CD14-positive monocyte (primary cell): ENCODE measurements at regions not wholly inside any gene's neighbourhood (a gene's known extent, or its start where the extent isn't known, plus 50 kb on each side); places are given as distances from the start of the nearest gene placed in this dataset.

ENCODE experiments used
- DNase-seq, 3 donors: peaks; one replicate each; pipeline ENCODE4 v3.0.0-alpha.2; 2011 to 2022
- H2AFZ ChIP-seq: 2 replicates; pipeline ENCODE4 v1.6.0; 2012; ENCODE audit warnings: mild to moderate bottlenecking, low read depth, low read length, inconsistent platforms; ENCODE audit not compliant: insufficient read depth, poor library complexity, severe bottlenecking
- H3K27ac ChIP-seq, 2 donors: 1 replicate in 1 of 2; 2 replicates in 1 of 2; pipeline ENCODE4 v1.5.1; 2012 to 2013; ENCODE audit warnings: low read length in 2 of 2, control low read depth in 1 of 2, inconsistent platforms in 1 of 2, low read depth in 1 of 2, mild to moderate bottlenecking in 1 of 2
- H3K27me3 ChIP-seq, 2 donors: one replicate each; pipeline versions ENCODE4 v1.6.0 to v1.6.1; 2011 to 2013; ENCODE audit warnings: low read length in 2 of 2; ENCODE audit not compliant: control insufficient read depth in 2 of 2, insufficient read depth in 2 of 2
- H3K36me3 ChIP-seq, 2 donors: replicated peaks in 1 of 2; 1 replicate in 1 of 2; 2 replicates in 1 of 2; pipeline versions ENCODE4 v1.5.1 to v1.6.1; 2012 to 2013; ENCODE audit warnings: low read length in 2 of 2, control low read depth in 1 of 2, inconsistent platforms in 1 of 2, mild to moderate bottlenecking in 1 of 2; ENCODE audit not compliant: insufficient read depth in 2 of 2, control insufficient read depth in 1 of 2
- H3K4me1 ChIP-seq, 2 donors: 1 replicate in 1 of 2; 2 replicates in 1 of 2; pipeline versions ENCODE4 v1.5.1 to v1.6.1; 2012 to 2013; ENCODE audit warnings: low read length in 2 of 2, control low read depth in 1 of 2, inconsistent platforms in 1 of 2, mild to moderate bottlenecking in 1 of 2, moderate library complexity in 1 of 2; ENCODE audit not compliant: insufficient read depth in 2 of 2, control insufficient read depth in 1 of 2
- H3K4me2 ChIP-seq: replicated peaks from 2 replicates; pipeline ENCODE3; 2012; ENCODE audit warnings: low read length, moderate library complexity, mild to moderate bottlenecking; ENCODE audit not compliant: poor library complexity, severe bottlenecking; ENCODE audit errors: extremely low read depth
- H3K4me3 ChIP-seq, 3 experiments: fragments of 200-600 bp in 1 of 3; sonication (generic) in 1 of 3; replicated peaks in 1 of 3; 1 replicate in 2 of 3; 2 replicates in 1 of 3; pipeline ENCODE4 v1.5.1; 2011 to 2013; ENCODE audit warnings: low read length in 3 of 3, mild to moderate bottlenecking in 3 of 3, control low read depth in 2 of 3, low read depth in 2 of 3, inconsistent platforms in 1 of 3, moderate library complexity in 1 of 3
- H3K79me2 ChIP-seq: 2 replicates; pipeline ENCODE4 v1.6.0; 2012; ENCODE audit warnings: mild to moderate bottlenecking, control low read depth, inconsistent platforms, low read length, moderate library complexity; ENCODE audit not compliant: insufficient read depth
- H3K9ac ChIP-seq: 2 replicates; pipeline ENCODE4 v1.6.0; 2017; ENCODE audit warnings: low read length, mild to moderate bottlenecking; ENCODE audit not compliant: insufficient read depth, poor library complexity, severe bottlenecking
- H3K9me3 ChIP-seq, 2 donors: replicated peaks in 1 of 2; 1 replicate in 1 of 2; 2 replicates in 1 of 2; pipeline versions ENCODE4 v1.5.1 to v1.6.1; 2012 to 2013; ENCODE audit warnings: low read length in 2 of 2, control low read depth in 1 of 2; ENCODE audit not compliant: control insufficient read depth in 1 of 2, insufficient read depth in 1 of 2
- H4K20me1 ChIP-seq: 2 replicates; pipeline ENCODE4 v1.6.0; 2012; ENCODE audit warnings: mild to moderate bottlenecking, low read length, control low read depth, moderate library complexity; ENCODE audit not compliant: insufficient read depth
- H3K27ac Mint-ChIP-seq, 7 donors: one replicate each; pipeline ENCODE4 v1.8.0; 2020; ENCODE audit warnings: mild to moderate bottlenecking in 7 of 7, mixed read lengths in 7 of 7, moderate library complexity in 6 of 7, inconsistent platforms in 2 of 7
- H3K27me3 Mint-ChIP-seq, 3 donors: one replicate each; pipeline ENCODE4 v1.8.0; 2021 to 2022; ENCODE audit warnings: low read depth in 3 of 3, mild to moderate bottlenecking in 3 of 3, mixed read lengths in 3 of 3, moderate library complexity in 3 of 3, inconsistent platforms in 1 of 3
- H3K36me3 Mint-ChIP-seq, 2 donors: one replicate each; pipeline ENCODE4 v1.8.0; 2020; ENCODE audit warnings: mixed read lengths in 2 of 2, inconsistent platforms in 1 of 2, mild to moderate bottlenecking in 1 of 2
- H3K4me1 Mint-ChIP-seq: one replicate; pipeline ENCODE4 v1.8.0; 2020; ENCODE audit warnings: mild to moderate bottlenecking, mixed read lengths
- H3K4me3 Mint-ChIP-seq, 2 donors: one replicate each; pipeline ENCODE4 v1.8.0; 2020; ENCODE audit warnings: mild to moderate bottlenecking in 2 of 2, mixed read lengths in 2 of 2, moderate library complexity in 1 of 2
- H3K9me3 Mint-ChIP-seq, 7 donors: one replicate each; pipeline ENCODE4 v1.8.0; 2020 to 2022; ENCODE audit warnings: mixed read lengths in 7 of 7, mild to moderate bottlenecking in 6 of 7, moderate library complexity in 6 of 7, inconsistent platforms in 2 of 7
- CTCF ChIP-seq: fragments of 200-600 bp; IDR thresholded peaks from one replicate; pipeline ENCODE4 v1.8.0; 2022; ENCODE audit warnings: antibody characterized with exemption, mild to moderate bottlenecking
- WGBS: methylation state at CpG from one replicate; pipeline ENCODE4 v1.1.5; 2013; ENCODE audit warnings: missing lambda C conversion rate; ENCODE audit not compliant: insufficient coverage; 5-methylcytosine and 5-hydroxymethylcytosine counted together
- intact Hi-C, 2 donors: fragments of 100-400 bp; cut with micrococcal nuclease; formaldehyde crosslinking; loops; one replicate each; pipeline versions ENCODE4 v1.15.0 to v1.15.1; 2023

DNA sequence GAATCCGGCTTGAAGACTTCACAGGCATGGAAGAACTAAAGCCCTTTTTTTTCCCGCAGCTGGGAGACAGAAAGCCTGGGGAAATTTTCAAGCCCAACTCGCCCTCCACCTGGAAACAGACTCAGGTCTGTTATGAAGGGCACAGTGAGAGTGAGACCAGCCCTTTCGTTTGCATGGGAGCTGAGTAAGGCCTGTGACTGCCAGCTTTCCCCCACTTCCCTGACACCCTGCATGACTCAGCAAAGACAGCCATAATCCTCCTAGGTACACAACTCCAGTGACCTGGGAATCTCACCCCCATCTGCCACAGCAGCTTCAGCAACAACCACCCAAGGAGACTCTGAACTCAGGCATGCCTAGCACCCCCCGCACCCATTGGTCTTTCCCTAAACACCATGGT, 87.6 kb upstream of the ZNF91 start:
- intact Hi-C loops: no loop called here
- WGBS: 90% methylated on average over 5 of the region's 5 CpGs
- no peaks in the 10 kb centered on the region for H3K4me1 ChIP-seq
- H3K4me3 ChIP-seq: no peak overlapping the region
- peaks cover 24 to 56% (median 39%) of the 10 kb centered on the region in 7 donors for H3K9me3 Mint-ChIP-seq
- H3K27ac ChIP-seq: no peak overlapping the region
- H3K4me2 ChIP-seq: no peak overlapping the region
- no peak for TF ChIP-seq CTCF
- no peak overlapping the region for H2AFZ ChIP-seq
- no peak overlapping the region for H3K4me3 Mint-ChIP-seq
- no peaks in the 10 kb centered on the region for H3K79me2 ChIP-seq
- no peaks in the 10 kb centered on the region for H3K27me3 ChIP-seq
- H3K36me3 ChIP-seq: no peaks in the 10 kb centered on the region
- peaks cover 31 to 51% of the 10 kb centered on the region in 2 donors for H3K9me3 ChIP-seq
- no peak for DNase-seq
- H3K27ac Mint-ChIP-seq: no peak overlapping the region
- H3K36me3 Mint-ChIP-seq: no peaks in the 10 kb centered on the region
- H3K9ac ChIP-seq: no peak overlapping the region
- no peaks in the 10 kb centered on the region for H3K27me3 Mint-ChIP-seq
- H3K4me1 Mint-ChIP-seq: no peaks in the 10 kb centered on the region
- no peaks in the 10 kb centered on the region for H4K20me1 ChIP-seq

GRCh38 chr19:23481043-23481442, 85.8 kb upstream of the ZNF91 start:
- no CpG with 5 or more reads among the region's 2 CpGs for WGBS
- H3K9me3 Mint-ChIP-seq: peaks cover 26 to 62% (median 48%) of the 10 kb centered on the region in 7 donors
- no peak overlapping the region for H3K4me2 ChIP-seq

More at GRCh38 chr19:23481043-23481442, 85.8 kb upstream of the ZNF91 start:
- intact Hi-C loops: no loop called here
- Mint-ChIP-seq H3K27me3 (no peaks in the 10 kb centered on the region), H3K4me3 (no peak overlapping the region), H3K36me3 (no peaks in the 10 kb centered on the region), H3K4me1 (no peaks in the 10 kb centered on the region), H3K27ac (no peak overlapping the region)
- no peaks in the 10 kb centered on the region for H3K4me1 ChIP-seq
- no peaks in the 10 kb centered on the region for H3K79me2 ChIP-seq
- no peak overlapping the region for H2AFZ ChIP-seq
- no peaks in the 10 kb centered on the region for H4K20me1 ChIP-seq
- no peak overlapping the region for H3K27ac ChIP-seq
- DNase-seq: no peak
- no peak for TF ChIP-seq CTCF
- no peak overlapping the region for H3K9ac ChIP-seq
- H3K27me3 ChIP-seq: no peaks in the 10 kb centered on the region
- peaks cover 41 to 60% of the 10 kb centered on the region in 2 donors for H3K9me3 ChIP-seq
- H3K4me3 ChIP-seq: no peak overlapping the region
- no peaks in the 10 kb centered on the region for H3K36me3 ChIP-seq
